Smooth muscle cell of the brain vasculature (primary cell): ENCODE measurements at regions not wholly inside any gene's neighbourhood (a gene's known extent, or its start where the extent isn't known, plus 50 kb on each side); places are given as distances from the start of the nearest gene placed in this dataset.
A peak's percentile ranks its signal among the peaks of the same experiment; 100 is the strongest.

Experiments
- DNase-seq: peaks from one replicate; pipeline ENCODE4 v3.0.0-alpha.2; 2012; ENCODE audit warnings: low read depth, low spot score

DNA sequence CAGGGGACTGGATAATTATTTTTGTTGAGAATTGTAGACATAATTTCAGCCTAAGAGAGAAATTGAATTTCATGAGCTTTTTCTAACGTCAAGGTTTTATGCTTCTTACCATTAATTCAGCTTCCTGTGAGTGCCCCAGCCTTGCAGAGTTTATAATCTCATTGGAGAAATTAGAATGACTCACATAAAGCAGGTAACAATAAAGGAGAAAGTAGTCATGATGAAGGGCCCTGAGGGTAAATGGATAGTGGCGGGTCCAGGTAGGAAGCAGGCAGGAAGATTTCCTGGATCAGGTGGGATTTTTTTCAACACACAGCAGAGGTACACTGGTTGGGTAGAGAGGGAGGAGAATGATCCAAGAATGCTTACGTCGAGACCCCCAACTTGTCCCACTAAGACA lies 311.4 kb downstream of the BARHL2 start:
- DNase-seq = no peak

GRCh38 chr1:90402893-90403849 lies 313.9 kb downstream of the BARHL2 start:
- DNase-seq = peak; percentile 21

GRCh38 chr1:90400131-90400530 lies 317.0 kb downstream of the BARHL2 start:
- DNase-seq = no peak

DNA sequence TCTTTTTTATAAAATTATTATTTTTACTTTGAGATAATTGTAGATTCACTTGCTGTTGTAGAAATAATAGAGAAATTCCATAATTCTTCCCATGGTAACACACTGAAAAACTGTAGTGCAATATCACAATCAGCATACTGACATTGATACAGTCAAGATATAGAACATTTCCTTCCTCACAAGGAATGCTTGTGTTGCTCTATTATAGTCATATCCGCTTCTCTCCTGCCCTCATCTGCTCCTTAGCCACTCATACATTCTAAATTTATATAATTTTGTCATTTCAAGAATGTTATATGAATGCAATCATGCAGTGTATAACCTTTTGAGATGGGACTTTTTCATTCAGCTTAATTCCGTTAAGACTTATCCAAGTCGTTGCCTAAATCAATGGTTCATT lies 320.2 kb downstream of the BARHL2 start:
- no peak for DNase-seq

DNA sequence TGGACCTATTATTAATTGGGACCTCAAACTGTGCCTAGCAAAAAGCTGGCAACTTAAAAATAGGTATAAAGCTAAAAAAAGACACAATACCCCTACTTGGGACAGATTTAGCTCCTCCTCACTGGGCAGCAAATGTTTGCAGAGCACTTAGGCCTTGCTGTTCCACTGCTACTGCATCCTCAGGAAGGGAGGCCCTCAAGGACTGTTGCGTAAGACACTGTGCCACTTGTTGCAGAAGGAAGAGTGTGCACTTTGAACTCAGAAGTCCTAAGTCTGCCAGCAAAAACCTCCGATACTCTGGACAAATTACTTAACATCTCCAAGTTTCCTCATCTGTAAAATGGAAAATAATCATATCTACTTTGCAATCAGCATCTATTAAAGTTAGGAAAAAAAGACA lies 322.9 kb downstream of the BARHL2 start:
- DNase-seq = no peak

GRCh38 chr1:90393025-90393424 lies 324.1 kb downstream of the BARHL2 start:
- DNase-seq = no peak

DNA sequence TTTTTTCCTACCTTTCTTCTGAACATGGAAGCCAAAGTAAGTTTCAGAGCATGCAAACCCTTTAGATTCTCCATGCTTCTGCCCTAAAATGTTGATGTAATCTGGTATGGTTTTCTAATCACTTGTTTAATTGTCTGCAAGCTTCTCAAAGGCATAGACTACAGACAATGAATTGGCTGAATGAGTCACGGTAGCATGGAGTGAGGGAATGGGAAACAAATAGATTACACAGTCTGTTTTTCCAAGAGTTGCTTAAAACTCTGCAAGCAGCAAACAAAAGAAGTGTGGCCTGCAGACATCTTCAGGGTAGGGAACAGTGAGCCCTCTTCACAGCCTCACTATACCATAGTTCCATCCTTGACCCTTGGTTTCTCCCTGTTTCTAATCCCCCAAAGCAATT lies 326.0 kb downstream of the BARHL2 start:
- no peak for DNase-seq

DNA sequence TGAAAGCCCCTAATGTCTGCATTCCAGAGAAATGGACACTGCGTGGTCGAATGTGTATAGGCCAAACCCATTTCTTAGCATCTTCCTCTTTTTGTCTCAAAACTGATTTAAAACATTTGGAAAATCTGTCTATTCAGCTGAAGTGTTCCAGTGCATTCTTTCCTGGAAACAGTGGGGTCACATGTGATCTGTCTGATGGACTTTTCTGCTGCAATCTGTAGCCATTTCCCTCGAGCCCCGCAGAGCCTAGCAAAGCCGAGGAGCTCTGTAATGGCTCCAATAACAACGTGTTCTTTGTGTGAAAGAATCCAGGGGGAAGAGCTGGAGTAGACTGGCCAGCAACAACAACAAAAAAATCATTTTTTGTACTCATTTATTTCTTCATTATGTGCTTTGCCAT lies 329.3 kb downstream of the BARHL2 start:
- no peak for DNase-seq

DNA sequence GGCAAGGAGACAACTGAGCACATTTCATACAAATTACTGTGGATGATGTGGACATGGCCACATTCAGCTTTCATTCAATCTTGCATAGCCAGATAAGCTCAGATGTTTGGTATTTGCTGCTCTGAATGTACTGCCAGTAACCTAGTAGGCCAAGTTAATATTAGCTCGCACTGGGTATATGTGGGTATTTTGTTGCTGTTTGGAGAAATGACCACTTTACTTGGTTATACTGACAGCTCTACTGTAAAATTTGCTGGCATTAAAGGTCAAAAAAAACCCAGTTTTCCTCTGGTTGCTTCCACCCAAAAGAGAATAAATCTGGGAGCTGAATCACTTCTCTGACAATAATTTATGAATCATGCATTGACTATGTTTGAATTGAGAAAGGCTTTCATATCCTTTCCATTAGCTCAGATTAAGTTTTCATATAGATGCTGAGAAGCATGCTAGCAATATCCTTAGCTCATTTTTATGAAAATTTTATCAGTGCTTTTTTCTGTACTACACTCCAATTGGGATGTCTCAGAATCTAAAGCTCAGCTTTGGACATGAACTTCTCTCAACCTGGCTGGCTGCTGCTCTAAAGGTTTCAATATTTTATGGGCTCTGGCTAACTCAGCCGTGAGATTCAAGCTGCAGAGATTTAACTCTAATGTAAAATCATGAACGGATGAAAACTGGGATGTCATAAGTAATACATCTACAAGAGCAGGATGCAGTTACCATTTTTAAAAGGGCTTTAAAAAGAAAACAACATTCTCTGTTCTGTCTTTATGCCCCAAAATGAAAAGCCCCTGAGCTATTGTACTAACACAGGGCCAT lies 330.0 kb downstream of the BARHL2 start:
- DNase-seq = no peak

GRCh38 chr1:90384193-90384592 lies 332.9 kb downstream of the BARHL2 start:
- no peak for DNase-seq

DNA sequence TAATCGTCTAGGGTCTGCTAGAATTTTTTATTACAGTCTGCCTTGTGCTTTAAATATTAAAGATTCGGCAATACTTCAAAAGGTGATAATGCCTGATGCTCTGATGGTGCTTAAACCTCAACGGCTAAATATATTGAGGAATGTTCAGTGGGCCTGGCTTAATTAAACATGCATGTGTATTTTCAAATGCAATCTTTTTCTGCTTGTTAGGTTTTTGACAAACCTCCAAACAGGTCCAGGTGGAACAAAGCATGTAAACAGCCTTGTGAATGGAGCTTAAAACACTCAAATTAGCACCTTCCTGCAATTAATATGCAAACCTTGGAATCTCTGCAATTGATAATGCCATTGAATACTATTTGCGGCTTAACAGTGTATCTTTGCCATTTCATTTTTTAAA lies 334.9 kb downstream of the BARHL2 start:
- DNase-seq = no peak

DNA sequence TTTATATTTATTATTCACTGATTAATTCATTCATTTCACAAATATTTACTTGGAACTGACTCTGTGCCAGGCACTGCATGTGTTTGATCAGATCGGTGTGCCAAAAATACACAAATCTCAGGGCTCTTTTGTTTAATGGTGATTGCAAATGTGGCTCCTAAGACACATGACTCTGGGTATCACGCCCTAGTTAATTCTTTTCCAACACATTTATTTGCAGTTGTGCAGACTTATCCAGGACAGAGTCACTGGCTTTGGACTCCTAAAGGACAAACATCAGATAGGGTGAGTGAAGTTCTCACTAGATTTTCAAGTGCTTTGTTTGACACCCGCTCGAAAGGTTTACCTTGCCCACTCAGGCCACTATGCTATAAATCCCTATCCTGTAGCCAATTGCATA lies 335.5 kb downstream of the BARHL2 start:
- no peak for DNase-seq

- no peak for DNase-seq
Measured at GRCh38 chr1:90371448-90371813, 345.7 kb downstream of the BARHL2 start.

DNA sequence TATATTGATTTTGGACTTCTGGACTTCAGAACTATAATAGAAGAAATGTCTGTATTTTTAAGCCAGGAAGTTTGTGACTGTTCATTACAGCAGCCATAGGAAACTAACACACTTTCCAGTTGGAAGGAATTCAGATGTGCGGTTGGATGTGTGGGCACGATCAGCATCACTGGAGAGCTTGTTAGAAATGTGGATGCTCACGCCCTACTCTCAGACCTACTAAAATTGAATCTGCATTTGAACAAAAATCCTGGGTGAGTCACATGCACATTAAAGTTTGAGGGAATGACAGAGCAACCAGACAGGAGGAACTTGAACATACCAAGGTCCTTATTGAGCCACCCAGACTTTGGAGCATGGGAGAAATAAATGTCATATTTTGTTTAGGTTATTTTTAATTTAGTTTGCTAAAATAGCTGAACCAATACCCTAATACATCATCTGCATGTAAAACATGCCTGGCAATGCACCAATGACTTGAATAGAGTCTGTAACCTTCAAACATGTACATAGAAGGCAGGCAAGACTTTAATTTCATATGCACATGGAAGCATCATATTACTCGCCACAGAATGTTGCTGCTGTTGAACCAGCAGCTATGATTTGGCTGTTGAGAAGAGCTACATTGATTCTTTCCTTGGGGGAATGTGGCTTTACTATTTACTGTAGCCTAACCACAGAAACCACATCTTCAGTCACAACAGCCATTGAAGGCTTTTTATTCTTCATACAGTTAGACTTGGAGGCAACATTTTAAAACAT lies 346.2 kb downstream of the BARHL2 start:
- no peak for DNase-seq

DNA sequence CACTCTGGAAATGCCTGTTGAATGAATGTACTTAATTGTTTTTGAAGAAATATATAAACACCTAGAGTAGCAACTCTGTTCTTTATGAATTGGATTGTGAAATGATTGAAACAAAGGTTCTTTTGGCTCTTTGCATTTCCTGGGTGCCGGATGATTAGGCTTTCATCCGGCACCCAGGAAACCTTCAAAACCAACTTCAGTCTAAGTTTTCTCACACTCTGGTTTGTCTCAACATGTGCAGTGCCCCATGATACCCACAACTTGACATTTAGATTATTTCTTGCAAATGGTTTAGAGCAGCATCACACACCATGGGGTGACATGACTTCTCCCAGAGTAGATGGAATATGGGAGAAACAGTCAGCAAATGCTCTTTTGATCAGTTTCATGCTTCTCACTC lies 354.9 kb downstream of the BARHL2 start:
- no peak for DNase-seq

DNA sequence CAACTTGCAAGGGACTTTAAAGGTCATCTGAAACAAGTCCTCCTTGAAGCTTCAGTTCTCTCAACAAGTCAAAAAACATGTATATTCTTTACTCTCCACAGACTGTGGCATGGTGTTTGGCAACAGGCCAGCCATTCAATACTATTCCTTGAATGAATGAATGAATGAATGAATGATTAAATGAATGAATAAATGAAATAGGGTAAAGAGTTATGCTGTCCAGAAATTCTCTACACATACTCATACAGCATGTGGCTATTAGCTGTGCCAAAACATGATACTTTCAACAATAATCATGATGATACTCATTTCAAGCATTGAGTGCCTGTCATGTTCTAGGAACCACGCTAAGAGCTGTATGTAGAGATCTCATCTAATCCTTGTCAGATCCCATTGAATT lies 356.1 kb downstream of the BARHL2 start:
- no peak for DNase-seq

DNA sequence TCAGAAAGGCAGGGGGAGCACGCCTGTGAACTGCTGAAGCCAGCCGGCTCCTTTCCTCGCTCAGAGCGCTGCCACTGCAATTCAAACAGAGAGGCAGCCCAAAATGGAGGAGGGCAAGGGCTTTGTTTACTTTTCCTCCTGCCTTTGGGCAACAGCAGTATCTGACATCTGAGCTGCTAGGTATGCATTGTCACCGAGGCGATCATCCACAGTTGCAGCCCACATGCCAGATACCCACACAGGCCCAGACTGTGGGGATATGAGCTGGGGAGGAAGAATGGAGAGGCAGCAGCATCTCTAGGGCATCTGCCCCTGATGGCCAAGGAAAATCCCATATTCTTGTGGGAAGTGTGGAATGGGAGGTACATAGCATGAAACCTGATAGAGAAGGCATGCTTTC lies 357.1 kb downstream of the BARHL2 start:
- DNase-seq = no peak

GRCh38 chr1:90358448-90358847 lies 358.7 kb downstream of the BARHL2 start:
- DNase-seq = no peak

- no peak for DNase-seq
Measured at GRCh38 chr1:90357995-90358394, 359.1 kb downstream of the BARHL2 start.

DNA sequence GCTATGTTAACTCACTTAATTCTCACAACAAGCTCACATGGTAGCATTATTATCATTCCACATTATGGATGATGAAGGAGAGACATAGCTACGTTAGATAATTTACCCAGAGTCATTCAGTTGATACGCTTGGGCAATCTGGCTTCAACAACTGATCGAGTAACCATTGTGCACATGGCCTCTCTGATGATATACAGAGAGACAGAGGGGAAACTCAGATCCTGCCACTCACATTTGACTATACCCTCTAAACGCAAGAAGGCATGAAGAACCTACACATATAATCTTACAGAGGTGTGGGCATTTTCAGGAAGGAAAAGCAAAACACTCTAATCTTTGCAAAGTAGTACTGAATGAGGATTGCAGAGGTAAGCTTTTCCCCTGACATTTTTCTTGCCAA lies 360.1 kb downstream of the BARHL2 start:
- DNase-seq = no peak

DNA sequence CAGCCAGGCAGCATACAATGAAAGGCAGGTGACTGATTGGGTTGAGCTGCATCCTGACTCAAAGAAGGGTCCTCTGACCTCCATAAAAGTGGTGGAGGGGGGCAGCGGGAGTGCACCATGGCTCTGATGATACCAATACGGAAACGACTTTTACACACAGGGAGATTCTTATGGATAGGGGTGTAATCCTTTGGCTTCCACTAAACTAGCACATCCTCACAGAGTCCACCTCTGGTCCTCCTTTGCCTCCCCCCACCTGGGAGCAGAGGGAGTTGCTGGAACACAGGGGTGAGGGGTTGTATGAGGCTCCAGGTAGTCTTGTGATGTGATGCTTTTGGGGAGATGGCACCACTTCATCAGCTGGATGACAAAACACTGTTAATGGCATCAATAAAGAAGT lies 361.0 kb downstream of the BARHL2 start:
- DNase-seq = no peak

DNA sequence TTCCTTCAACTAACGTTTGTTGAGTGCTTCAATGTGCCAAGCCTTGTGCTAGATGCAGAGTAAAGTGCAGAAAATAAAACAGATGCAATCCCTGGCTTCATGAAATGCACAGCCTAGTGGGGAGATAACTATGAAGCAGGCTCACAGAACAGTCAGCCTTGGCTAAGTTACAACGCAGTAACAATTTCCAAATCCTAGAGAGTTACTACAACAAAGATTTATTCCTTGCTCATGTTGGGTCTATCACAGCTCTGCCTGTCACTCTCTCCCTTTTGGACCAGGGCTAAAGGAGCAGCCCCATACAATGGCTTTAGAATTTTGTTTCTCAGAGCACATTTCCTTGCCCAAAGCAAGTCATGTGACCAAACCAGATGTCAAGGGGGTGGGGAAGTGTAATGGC lies 359.8 kb downstream of the ZNF326 start:
- DNase-seq = no peak
